HT-29 (cell line): ENCODE measurements at regions not wholly inside any gene's neighbourhood (a gene's known extent, or its start where the extent isn't known, plus 50 kb on each side); places are given as distances from the start of the nearest gene placed in this dataset.
"Not testable (repeated sequence)": the region's sequence is repeated elsewhere in the genome, so short reads cannot be mapped to it uniquely, and the experiment has no call there.

Source experiments
- DNase-seq: peaks from one replicate; pipeline ENCODE4 v3.0.0-alpha.2; 2015; ENCODE audit warnings: low spot score

- no peak for DNase-seq
Measured at GRCh38 chr21:32093646-32094462, 185.0 kb downstream of the MIS18A start.

- DNase-seq = no peak
Measured at GRCh38 chr21:32090956-32091355, 187.9 kb downstream of the MIS18A start.

- no peak for DNase-seq
Measured at GRCh38 chr21:32089766-32090165, 189.1 kb downstream of the MIS18A start.

GRCh38 chr21:32088471-32088870 is 190.4 kb downstream of the MIS18A start:
- DNase-seq = no peak

- DNase-seq = no peak
Measured at GRCh38 chr21:32087447-32087846, 191.4 kb downstream of the MIS18A start.

- no peak for DNase-seq
Measured at GRCh38 chr21:32083197-32083596, 195.7 kb downstream of the MIS18A start.

GRCh38 chr21:32082466-32082865 is 196.4 kb downstream of the MIS18A start:
- DNase-seq = no peak

GRCh38 chr21:32073593-32073992 is 200.8 kb downstream of the HUNK start:
- DNase-seq = no peak

GRCh38 chr21:32073190-32073589 is 200.4 kb downstream of the HUNK start:
- no peak for DNase-seq

- not testable (repeated sequence) for DNase-seq
Measured at GRCh38 chr21:32071620-32072019, 198.8 kb downstream of the HUNK start.

GRCh38 chr21:32070676-32071330 is 198.0 kb downstream of the HUNK start:
- DNase-seq = no peak

GRCh38 chr21:32070126-32070525 is 197.3 kb downstream of the HUNK start:
- no peak for DNase-seq

- no peak for DNase-seq
Measured at GRCh38 chr21:32065654-32066053, 192.8 kb downstream of the HUNK start.

GRCh38 chr21:32064281-32064910 is 191.6 kb downstream of the HUNK start:
- DNase-seq = no peak

GRCh38 chr21:32062591-32063227 is 189.9 kb downstream of the HUNK start:
- no peak for DNase-seq

GRCh38 chr21:32061729-32062128 is 188.9 kb downstream of the HUNK start:
- DNase-seq = no peak

- no peak for DNase-seq
Measured at GRCh38 chr21:32056791-32057190, 184.0 kb downstream of the HUNK start.

- no peak for DNase-seq
Measured at GRCh38 chr21:32055305-32055704, 182.5 kb downstream of the HUNK start.
